Thyroid gland (tissue), 4 donors: ENCODE measurements at regions not wholly inside any gene's neighbourhood (a gene's known extent, or its start where the extent isn't known, plus 50 kb on each side); places are given as distances from the start of the nearest gene placed in this dataset.
"Not testable (repeated sequence)": the region's sequence is repeated elsewhere in the genome, so short reads cannot be mapped to it uniquely, and the experiment has no call there.

Source experiments
- DNase-seq, 2 donors: peaks; one replicate each; pipeline ENCODE4 v3.0.0-alpha.2; 2019
- H3K27ac ChIP-seq, 3 donors: fragments of 200-600 bp; sonication (generic); 1 replicate in 2 of 3; 2 replicates in 1 of 3; pipeline ENCODE4 v1.5.1; 2016 to 2019; ENCODE audit warnings: mild to moderate bottlenecking in 1 of 3, moderate library complexity in 1 of 3
- H3K27me3 ChIP-seq: fragments of 200-600 bp; sonication (generic); one replicate; pipeline ENCODE4 v1.5.1; 2019
- H3K36me3 ChIP-seq, 2 donors: fragments of 200-600 bp; sonication (generic); one replicate each; pipeline ENCODE4 v1.5.1; 2016 to 2019
- H3K4me1 ChIP-seq, 2 donors: fragments of 200-600 bp; sonication (generic); one replicate each; pipeline ENCODE4 v1.5.1; 2017 to 2019
- H3K4me3 ChIP-seq, 3 donors: fragments of 200-600 bp; sonication (generic); replicated peaks in 1 of 3; 1 replicate in 2 of 3; 2 replicates in 1 of 3; pipeline ENCODE4 v1.5.1; 2016; ENCODE audit warnings: mild to moderate bottlenecking in 1 of 3
- H3K9me3 ChIP-seq: fragments of 200-600 bp; sonication (generic); one replicate; pipeline ENCODE4 v1.5.1; 2017
- POLR2A ChIP-seq, 2 donors: fragments of 450-650 bp; IDR thresholded peaks; one replicate each; pipeline ENCODE4 v1.6.1; 2017; ENCODE audit warnings: antibody characterized with exemption in 2 of 2, mild to moderate bottlenecking in 2 of 2, moderate library complexity in 1 of 2
- WGBS, 2 donors: methylation state at CpG; one replicate each; pipeline ENCODE4 v1.1.5; 2017; 5-methylcytosine and 5-hydroxymethylcytosine counted together
- intact Hi-C: fragments of 100-400 bp; cut with DNase I; formaldehyde crosslinking; loops from one replicate; pipeline ENCODE4 v1.15.1; 2023
- TF ChIP-seq, protein P1 (sequence below), 6 experiments: fragments of 200-600 bp in 3 of 6; fragments of 450-650 bp in 3 of 6; sonication (generic) in 3 of 6; IDR thresholded peaks; one replicate each; pipeline ENCODE4 v1.5.1; 2016 to 2019; ENCODE audit warnings: antibody characterized with exemption in 6 of 6, mild to moderate bottlenecking in 2 of 6, inconsistent platforms in 1 of 6, moderate library complexity in 1 of 6

DNA sequence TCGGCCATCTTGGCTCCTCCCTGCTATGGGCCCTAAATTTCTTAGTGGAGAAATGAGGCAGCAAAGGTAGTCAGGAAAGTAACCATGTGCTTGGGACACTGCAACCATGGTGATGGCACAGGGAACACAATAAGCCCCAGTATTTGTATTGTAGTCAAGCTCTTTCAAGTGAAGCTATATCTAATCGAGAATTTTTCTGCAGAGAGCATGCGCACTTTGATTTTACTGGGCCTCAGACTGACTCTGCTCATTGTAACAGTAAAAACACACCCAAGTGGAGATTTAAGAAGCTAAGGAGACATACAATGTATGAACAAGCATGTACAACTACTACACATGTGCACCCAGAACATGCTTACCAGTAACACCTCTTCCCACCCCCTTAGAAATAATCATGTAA, 67.3 kb upstream of the TMEM229A start:
- no peaks in the 10 kb centered on the region for H3K27me3 ChIP-seq
- H3K27ac ChIP-seq: no peak overlapping the region
- DNase-seq: no peak
- no peaks in the 10 kb centered on the region for H3K36me3 ChIP-seq
- no peaks in the 10 kb centered on the region for H3K9me3 ChIP-seq
- 89 to 94% methylated on average over 3 of the region's 3 CpGs for WGBS, 2 donors
- TF ChIP-seq, protein P1, sequence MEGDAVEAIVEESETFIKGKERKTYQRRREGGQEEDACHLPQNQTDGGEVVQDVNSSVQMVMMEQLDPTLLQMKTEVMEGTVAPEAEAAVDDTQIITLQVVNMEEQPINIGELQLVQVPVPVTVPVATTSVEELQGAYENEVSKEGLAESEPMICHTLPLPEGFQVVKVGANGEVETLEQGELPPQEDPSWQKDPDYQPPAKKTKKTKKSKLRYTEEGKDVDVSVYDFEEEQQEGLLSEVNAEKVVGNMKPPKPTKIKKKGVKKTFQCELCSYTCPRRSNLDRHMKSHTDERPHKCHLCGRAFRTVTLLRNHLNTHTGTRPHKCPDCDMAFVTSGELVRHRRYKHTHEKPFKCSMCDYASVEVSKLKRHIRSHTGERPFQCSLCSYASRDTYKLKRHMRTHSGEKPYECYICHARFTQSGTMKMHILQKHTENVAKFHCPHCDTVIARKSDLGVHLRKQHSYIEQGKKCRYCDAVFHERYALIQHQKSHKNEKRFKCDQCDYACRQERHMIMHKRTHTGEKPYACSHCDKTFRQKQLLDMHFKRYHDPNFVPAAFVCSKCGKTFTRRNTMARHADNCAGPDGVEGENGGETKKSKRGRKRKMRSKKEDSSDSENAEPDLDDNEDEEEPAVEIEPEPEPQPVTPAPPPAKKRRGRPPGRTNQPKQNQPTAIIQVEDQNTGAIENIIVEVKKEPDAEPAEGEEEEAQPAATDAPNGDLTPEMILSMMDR (IDR thresholded peaks at IDR 0.05): no peak
- TF ChIP-seq POLR2A (IDR thresholded peaks at IDR 0.05): no peak
- H3K4me3 ChIP-seq: no peak overlapping the region
- no peaks in the 10 kb centered on the region for H3K4me1 ChIP-seq
- intact Hi-C loops: no loop called here

DNA sequence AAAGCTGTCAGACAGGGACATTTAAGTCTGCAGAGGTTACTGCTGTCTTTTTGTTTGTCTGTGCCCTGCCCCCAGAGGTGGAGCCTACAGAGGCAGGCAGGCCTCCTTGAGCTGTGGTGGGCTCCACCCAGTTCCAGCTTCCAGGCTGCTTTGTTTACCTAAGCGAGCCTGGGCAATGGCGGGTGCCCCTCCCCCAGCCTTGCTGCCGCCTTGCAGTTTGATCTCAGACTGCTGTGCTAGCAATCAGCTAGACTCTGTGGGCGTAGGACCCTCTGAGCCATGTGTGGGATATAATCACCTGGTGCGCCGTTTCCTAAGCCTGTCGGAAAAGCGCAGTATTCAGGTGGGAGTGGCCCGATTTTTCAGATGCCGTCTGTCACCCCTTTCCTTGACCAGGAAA, 66.7 kb upstream of the TMEM229A start:
- H3K4me3 ChIP-seq, H3K4me1 ChIP-seq, H3K27me3 ChIP-seq, intact Hi-C loops, H3K36me3 ChIP-seq, DNase-seq, H3K9me3 ChIP-seq, H3K27ac ChIP-seq: not testable (repeated sequence)
- WGBS, 2 donors: 79 to 82% methylated on average over 8 to 10 of the region's 10 CpGs

DNA sequence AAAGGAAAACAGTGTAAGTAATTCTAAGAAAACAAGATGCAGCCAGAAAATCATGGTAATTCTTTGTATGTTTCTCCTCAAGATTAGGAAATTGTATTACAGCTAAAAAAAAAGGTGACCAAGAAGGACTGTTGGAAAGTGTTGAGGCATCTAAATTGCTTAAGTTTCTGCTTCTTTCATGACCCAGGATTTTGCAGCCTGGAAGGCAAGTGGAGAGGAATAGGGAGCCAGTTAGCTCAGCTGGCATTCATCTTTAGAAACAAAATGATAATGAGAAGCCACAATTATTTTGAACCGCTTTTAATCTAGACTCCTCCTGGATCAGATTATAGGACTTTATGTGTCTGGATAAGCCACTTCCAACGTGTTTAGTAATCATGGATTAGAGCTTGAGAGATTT, 56.8 kb upstream of the TMEM229A start:
- Histone ChIP-seq H3K9me3 (no peaks in the 10 kb centered on the region), H3K27ac (no peak overlapping the region), H3K36me3 (no peaks in the 10 kb centered on the region), H3K4me3 (no peak overlapping the region), H3K27me3 (no peaks in the 10 kb centered on the region), H3K4me1 (no peaks in the 10 kb centered on the region)
- 52 to 60% methylated on average over 2 of the region's 2 CpGs for WGBS, 2 donors
- intact Hi-C loops: no loop called here
- TF ChIP-seq POLR2A (IDR thresholded peaks at IDR 0.05): no peak
- TF ChIP-seq, protein P1 (IDR thresholded peaks at IDR 0.05): no peak
- DNase-seq: no peak

DNA sequence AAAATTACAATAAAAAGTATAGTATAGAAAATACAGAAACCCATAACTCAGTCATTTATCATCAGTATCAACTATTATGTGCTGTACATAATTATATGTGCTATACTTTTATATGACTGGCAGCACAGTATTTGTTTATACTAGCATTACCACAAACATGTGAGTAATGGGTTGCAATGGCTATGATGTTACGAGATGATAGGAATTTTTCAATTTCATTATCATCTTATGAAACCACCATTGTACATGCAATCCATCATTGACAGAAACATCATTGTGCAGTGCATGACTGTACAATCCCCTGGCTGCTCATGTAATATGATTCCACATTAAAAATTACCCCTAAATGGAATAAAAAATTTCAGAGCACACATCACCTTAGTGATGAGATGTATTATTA, 55.7 kb upstream of the TMEM229A start:
- 80 to 100% methylated on average over 1 of the region's 1 CpG for WGBS, 2 donors
- no peak overlapping the region for H3K27ac ChIP-seq
- H3K27me3 ChIP-seq: no peaks in the 10 kb centered on the region
- DNase-seq: no peak
- no peaks in the 10 kb centered on the region for H3K4me1 ChIP-seq
- TF ChIP-seq, protein P1 (IDR thresholded peaks at IDR 0.05): no peak
- TF ChIP-seq POLR2A (IDR thresholded peaks at IDR 0.05): no peak
- intact Hi-C loops: no loop called here
- no peaks in the 10 kb centered on the region for H3K9me3 ChIP-seq
- H3K36me3 ChIP-seq: no peaks in the 10 kb centered on the region
- H3K4me3 ChIP-seq: no peak overlapping the region

DNA sequence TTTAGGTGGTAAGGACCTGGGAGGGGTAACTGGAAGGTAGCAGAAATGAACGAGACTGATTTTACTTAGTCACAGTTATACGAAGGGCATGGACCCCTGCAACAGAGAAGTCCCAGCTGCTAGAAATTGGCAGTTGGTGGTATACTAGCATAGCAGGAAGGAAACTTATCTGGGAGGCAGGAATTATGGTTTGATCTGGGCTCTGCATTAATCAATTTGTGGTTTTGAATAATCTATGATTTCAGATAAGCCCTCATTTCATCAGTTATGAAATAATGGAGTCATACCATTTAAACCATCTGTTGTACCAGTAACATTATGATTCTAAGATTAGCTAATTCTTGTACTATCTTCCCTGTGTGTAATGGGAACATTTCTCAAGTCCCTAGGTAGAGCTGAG, 54.0 kb upstream of the TMEM229A start:
- H3K27me3 ChIP-seq: no peaks in the 10 kb centered on the region
- H3K4me3 ChIP-seq: no peak overlapping the region
- TF ChIP-seq, protein P1 (IDR thresholded peaks at IDR 0.05): no peak
- no peak for TF ChIP-seq POLR2A (IDR thresholded peaks at IDR 0.05)
- 65 to 83% methylated on average over 2 of the region's 2 CpGs for WGBS, 2 donors
- no peak overlapping the region for H3K27ac ChIP-seq
- H3K4me1 ChIP-seq: no peaks in the 10 kb centered on the region
- H3K9me3 ChIP-seq: no peaks in the 10 kb centered on the region
- intact Hi-C loops: no loop called here
- no peaks in the 10 kb centered on the region for H3K36me3 ChIP-seq
- DNase-seq: no peak

DNA sequence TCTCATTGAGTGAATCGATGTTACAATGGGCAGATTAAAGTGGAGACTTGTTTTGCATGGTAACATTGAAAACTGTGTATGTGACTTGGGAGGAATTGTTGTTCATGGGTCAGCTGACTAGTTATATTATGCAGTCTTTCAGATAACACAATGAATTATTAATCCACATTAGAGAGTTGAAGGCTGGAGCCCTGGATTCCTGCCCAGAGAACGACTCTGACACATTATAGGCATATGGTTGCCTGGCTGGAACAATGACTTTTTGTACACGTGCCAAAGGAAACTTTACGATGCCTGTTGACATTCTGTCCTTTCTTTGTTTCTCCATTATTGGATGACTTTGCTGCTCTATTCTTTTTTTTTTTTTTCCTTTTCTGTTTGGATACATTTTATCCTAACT, 52.3 kb upstream of the TMEM229A start:
- Histone ChIP-seq H3K27me3 (no peaks in the 10 kb centered on the region), H3K27ac (no peak overlapping the region), H3K4me3 (no peak overlapping the region), H3K4me1 (no peaks in the 10 kb centered on the region), H3K9me3 (no peaks in the 10 kb centered on the region), H3K36me3 (no peaks in the 10 kb centered on the region)
- no peak for DNase-seq
- WGBS, 2 donors: 25 to 28% methylated on average over 4 of the region's 4 CpGs
- no peak for TF ChIP-seq POLR2A (IDR thresholded peaks at IDR 0.05)
- TF ChIP-seq, protein P1 (IDR thresholded peaks at IDR 0.05): no peak
- intact Hi-C loops: no loop called here
